ENCODE measurements at regions not wholly inside any gene's neighbourhood (a gene's known extent, or its start where the extent isn't known, plus 50 kb on each side); places are given as distances from the start of the nearest gene placed in this dataset.

DNA sequence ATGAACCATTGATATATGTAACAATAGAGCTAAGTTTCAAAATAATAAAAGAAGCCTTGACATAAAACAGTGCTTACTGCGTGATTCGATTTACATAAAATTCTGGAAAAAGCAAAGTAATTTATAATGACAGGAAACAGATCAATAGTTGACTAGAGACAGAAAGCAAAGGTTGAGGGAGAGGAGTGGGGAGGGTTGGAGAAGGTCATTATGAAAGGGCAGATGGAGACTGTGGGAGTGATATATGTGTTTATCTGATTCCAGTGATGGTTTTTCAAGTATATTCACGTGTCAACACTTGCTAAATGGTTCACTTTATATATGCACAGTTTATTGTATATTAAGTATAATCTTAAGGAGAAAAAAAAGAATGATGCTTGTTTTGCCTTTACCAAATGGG, 1885.7 kb upstream of the NUDT12 start:
- TF ChIP-seq EZH2 (IDR thresholded peaks at IDR 0.05), result no peak
- TF ChIP-seq POLR2AphosphoS5 (IDR thresholded peaks at IDR 0.05; ENCODE audit: borderline replicate concordance, low read depth, low read length), result no peak
- no peak for TF ChIP-seq FOXP2 (optimal IDR thresholded peaks at IDR 0.05; ENCODE audit: control extremely low read depth, extremely low read length, insufficient read depth)

Measured in SK-N-MC (cell line).